T-cell (primary cell): ENCODE measurements at regions not wholly inside any gene's neighbourhood (a gene's known extent, or its start where the extent isn't known, plus 50 kb on each side); places are given as distances from the start of the nearest gene placed in this dataset.
"Not testable (repeated sequence)": the region's sequence is repeated elsewhere in the genome, so short reads cannot be mapped to it uniquely, and the experiment has no call there.

ENCODE experiments used
- ATAC-seq, 4 experiments: fragments of 200-7000 bp in 3 of 4; fragments of 150-1000 bp in 1 of 4; cut with Tn5 transposase; replicated peaks in 1 of 4; 1 replicate in 3 of 4; 2 replicates in 1 of 4; pipeline ENCODE4 v1.10.0; 2021; ENCODE audit warnings: moderate library complexity in 3 of 4, mild to moderate bottlenecking in 2 of 4, moderate number of reproducible peaks in 1 of 4
- CTCF ChIA-PET, 2 donors: fragments of 300-600 bp; sonication (Branson Sonifier 250); formaldehyde crosslinking; loops; one replicate each; lab custom pipeline; 2022; ENCODE audit warnings: antibody characterized with exemption in 2 of 2; lab: Charles Lee
- POLR2A ChIA-PET, 2 donors: fragments of 300-600 bp; sonication (Branson Sonifier 250); formaldehyde crosslinking; loops; one replicate each; lab custom pipeline; 2022; ENCODE audit warnings: antibody characterized with exemption in 2 of 2; lab: Charles Lee
- DNase-seq, 35 experiments: peaks; one replicate each; pipeline versions ENCODE4 v3.0.0 to v3.0.0-alpha.2; 2013 to 2023
- H3K27ac ChIP-seq: one replicate; pipeline ENCODE4 v1.5.1; 2013; ENCODE audit warnings: low read length
- H3K27me3 ChIP-seq, 2 experiments: replicated peaks in 1 of 2; 1 replicate in 1 of 2; 2 replicates in 1 of 2; pipeline versions ENCODE4 v1.6.1 to v1.7.0; 2013; ENCODE audit warnings: low read length in 1 of 2, mixed read lengths in 1 of 2; ENCODE audit not compliant: control insufficient read depth in 2 of 2, insufficient read depth in 2 of 2; ENCODE audit errors: extremely low read depth in 1 of 2
- H3K36me3 ChIP-seq, 2 donors: 1 replicate in 1 of 2; 2 replicates in 1 of 2; pipeline versions ENCODE4 v1.6.1 to v1.7.0; 2013; ENCODE audit warnings: low read length in 1 of 2; ENCODE audit not compliant: control insufficient read depth in 2 of 2, insufficient read depth in 1 of 2; ENCODE audit errors: extremely low read depth in 1 of 2
- H3K4me1 ChIP-seq, 2 experiments: 1 replicate in 1 of 2; 2 replicates in 1 of 2; pipeline versions ENCODE4 v1.6.1 to v1.7.0; 2013; ENCODE audit warnings: low read length in 2 of 2, mixed read lengths in 1 of 2; ENCODE audit not compliant: insufficient read depth in 2 of 2, control insufficient read depth in 1 of 2; ENCODE audit errors: extremely low read depth in 1 of 2
- H3K4me3 ChIP-seq, 2 donors: 1 replicate in 1 of 2; 2 replicates in 1 of 2; pipeline versions ENCODE4 v1.5.1 to v1.7.0; 2013; ENCODE audit warnings: mild to moderate bottlenecking in 2 of 2, low read length in 1 of 2, moderate library complexity in 1 of 2; ENCODE audit not compliant: control insufficient read depth in 1 of 2; ENCODE audit errors: extremely low read depth in 1 of 2
- H3K9me3 ChIP-seq: 2 replicates; pipeline ENCODE4 v1.7.0; 2013
- H3K27ac Mint-ChIP-seq, 2 donors: one replicate each; pipeline ENCODE4 v1.8.0; 2020 to 2021; ENCODE audit warnings: mild to moderate bottlenecking in 2 of 2, mixed read lengths in 2 of 2
- H3K27me3 Mint-ChIP-seq, 2 donors: one replicate each; pipeline ENCODE4 v1.8.0; 2021 to 2022; ENCODE audit warnings: mixed read lengths in 2 of 2
- H3K36me3 Mint-ChIP-seq: one replicate; pipeline ENCODE4 v1.8.0; 2021; ENCODE audit warnings: mixed read lengths
- H3K4me1 Mint-ChIP-seq, 3 donors: one replicate each; pipeline ENCODE4 v1.8.0; 2020 to 2022; ENCODE audit warnings: mixed read lengths in 3 of 3, mild to moderate bottlenecking in 1 of 3
- H3K4me3 Mint-ChIP-seq, 3 donors: one replicate each; pipeline ENCODE4 v1.8.0; 2020 to 2022; ENCODE audit warnings: mild to moderate bottlenecking in 3 of 3, mixed read lengths in 3 of 3, moderate library complexity in 3 of 3
- H3K9me3 Mint-ChIP-seq, 3 donors: one replicate each; pipeline ENCODE4 v1.8.0; 2020 to 2022; ENCODE audit warnings: mixed read lengths in 3 of 3
- WGBS: methylation state at CpG from one replicate; pipeline ENCODE4 v1.1.5; 2013; ENCODE audit warnings: missing lambda C conversion rate; ENCODE audit not compliant: insufficient coverage; 5-methylcytosine and 5-hydroxymethylcytosine counted together

- DNase-seq, result no peak
- no CpG with 5 or more reads among the region's 1 CpG for WGBS
- H3K4me1 ChIP-seq, result no peaks in the 10 kb centered on the region
- Mint-ChIP-seq H3K9me3 (peaks cover 0 to 11% (median 4%) of the 10 kb centered on the region in 3 donors), H3K27ac (no peak overlapping the region), H3K4me1 (no peaks in the 10 kb centered on the region), H3K27me3 (no peaks in the 10 kb centered on the region), H3K36me3 (no peaks in the 10 kb centered on the region), H3K4me3 (no peak overlapping the region)
- CTCF ChIA-PET, result no interaction called here
- H3K4me3 ChIP-seq, result no peak overlapping the region
- POLR2A ChIA-PET, result no interaction called here
- no peak for ATAC-seq
- no peaks in the 10 kb centered on the region for H3K27me3 ChIP-seq
- no peaks in the 10 kb centered on the region for H3K9me3 ChIP-seq
- no peaks in the 10 kb centered on the region for H3K36me3 ChIP-seq
- no peak overlapping the region for H3K27ac ChIP-seq
Measured at GRCh38 chr17:71089431-71089830, 920.1 kb downstream of the KCNJ2 start.

- Mint-ChIP-seq H3K4me1 (no peaks in the 10 kb centered on the region), H3K9me3 (peaks cover 19 to 27% (median 25%) of the 10 kb centered on the region in 3 donors), H3K27ac (no peak overlapping the region), H3K4me3 (no peak overlapping the region), H3K36me3 (no peaks in the 10 kb centered on the region), H3K27me3 (no peaks in the 10 kb centered on the region)
- Histone ChIP-seq H3K4me1 (no peaks in the 10 kb centered on the region), H3K4me3 (no peak overlapping the region), H3K27me3 (no peaks in the 10 kb centered on the region), H3K9me3 (no peaks in the 10 kb centered on the region), H3K27ac (no peak overlapping the region), H3K36me3 (no peaks in the 10 kb centered on the region)
- ChIA-PET CTCF (no interaction called here), POLR2A (no interaction called here)
- WGBS, result 60% methylated on average over 1 of the region's 4 CpGs
- DNase-seq (no peak), ATAC-seq (no peak)
Measured at GRCh38 chr17:71098071-71098470, 928.7 kb downstream of the KCNJ2 start.

- ATAC-seq, result no peak
- POLR2A ChIA-PET, result no interaction called here
- Histone ChIP-seq H3K27ac (no peak overlapping the region), H3K27me3 (no peaks in the 10 kb centered on the region), H3K4me3 (no peak overlapping the region), H3K4me1 (no peaks in the 10 kb centered on the region), H3K36me3 (no peaks in the 10 kb centered on the region), H3K9me3 (no peaks in the 10 kb centered on the region)
- no CpG with 5 or more reads among the region's 5 CpGs for whole genome bisulfite sequencing
- Mint-ChIP-seq H3K4me3 (no peak overlapping the region), H3K27ac (no peak overlapping the region), H3K9me3 (peaks cover 16 to 27% (median 25%) of the 10 kb centered on the region in 3 donors), H3K4me1 (no peaks in the 10 kb centered on the region), H3K27me3 (no peaks in the 10 kb centered on the region), H3K36me3 (no peaks in the 10 kb centered on the region)
- CTCF ChIA-PET, result interaction anchor here in 1 of 2 donors (0.7 kb wide), 1 partner anchor 8 kb away, joined by 3 read pairs; no protein-coding TSS in a partner anchor
- no peak for DNase-seq
Measured at GRCh38 chr17:71099003-71099714, 929.8 kb downstream of the KCNJ2 start.

- H3K9me3 ChIP-seq, result no peaks in the 10 kb centered on the region
- DNase-seq (no peak), ATAC-seq (no peak)
- Mint-ChIP-seq H3K36me3 (no peaks in the 10 kb centered on the region), H3K9me3 (peaks cover 8 to 16% (median 13%) of the 10 kb centered on the region in 3 donors), H3K27me3 (no peaks in the 10 kb centered on the region), H3K4me1 (no peaks in the 10 kb centered on the region), H3K27ac (no peak overlapping the region), H3K4me3 (no peak overlapping the region)
- H3K36me3 ChIP-seq, result no peaks in the 10 kb centered on the region
- no peak overlapping the region for H3K4me3 ChIP-seq
- H3K4me1 ChIP-seq, result no peaks in the 10 kb centered on the region
- H3K27me3 ChIP-seq, result no peaks in the 10 kb centered on the region
- POLR2A ChIA-PET, result no interaction called here
- H3K27ac ChIP-seq, result no peak overlapping the region
- CTCF ChIA-PET, result no interaction called here
Measured at GRCh38 chr17:71102777-71103176, 933.4 kb downstream of the KCNJ2 start.

- Mint-ChIP-seq H3K36me3 (no peaks in the 10 kb centered on the region), H3K27ac (no peak overlapping the region), H3K27me3 (no peaks in the 10 kb centered on the region), H3K9me3 (peaks cover 8 to 16% (median 13%) of the 10 kb centered on the region in 3 donors), H3K4me1 (no peaks in the 10 kb centered on the region), H3K4me3 (no peak overlapping the region)
- no peak for DNase-seq
- Histone ChIP-seq H3K27me3 (no peaks in the 10 kb centered on the region), H3K9me3 (no peaks in the 10 kb centered on the region), H3K36me3 (no peaks in the 10 kb centered on the region), H3K4me1 (no peaks in the 10 kb centered on the region), H3K27ac (no peak overlapping the region), H3K4me3 (no peak overlapping the region)
- CTCF ChIA-PET, result no interaction called here
- POLR2A ChIA-PET, result no interaction called here
- ATAC-seq, result no peak
Measured at GRCh38 chr17:71104225-71104624, 934.9 kb downstream of the KCNJ2 start.

- H3K4me1 Mint-ChIP-seq, H3K9me3 Mint-ChIP-seq, H3K9me3 ChIP-seq, H3K27me3 ChIP-seq, H3K27ac ChIP-seq, H3K36me3 Mint-ChIP-seq, H3K4me1 ChIP-seq, ATAC-seq, H3K4me3 ChIP-seq, CTCF ChIA-PET, DNase-seq, H3K27me3 Mint-ChIP-seq, H3K27ac Mint-ChIP-seq, POLR2A ChIA-PET, H3K4me3 Mint-ChIP-seq, H3K36me3 ChIP-seq: not testable (repeated sequence)
Measured at GRCh38 chr17:71106056-71106455, 936.7 kb downstream of the KCNJ2 start.

- DNase-seq (no peak), ATAC-seq (no peak)
- Histone ChIP-seq H3K9me3 (no peaks in the 10 kb centered on the region), H3K4me3 (no peak overlapping the region), H3K4me1 (no peaks in the 10 kb centered on the region), H3K27me3 (no peaks in the 10 kb centered on the region), H3K36me3 (no peaks in the 10 kb centered on the region), H3K27ac (no peak overlapping the region)
- peaks cover 4 to 11% (median 6%) of the 10 kb centered on the region in 3 donors for H3K9me3 Mint-ChIP-seq
- no CpG with 5 or more reads among the region's 1 CpG for WGBS
- ChIA-PET CTCF (no interaction called here), POLR2A (no interaction called here)
- H3K27ac Mint-ChIP-seq, result no peak overlapping the region
- H3K36me3 Mint-ChIP-seq, result no peaks in the 10 kb centered on the region
- no peaks in the 10 kb centered on the region for H3K4me1 Mint-ChIP-seq
- no peaks in the 10 kb centered on the region for H3K27me3 Mint-ChIP-seq
- H3K4me3 Mint-ChIP-seq, result no peak overlapping the region
Measured at GRCh38 chr17:71107136-71107535, 937.8 kb downstream of the KCNJ2 start.
